PC-9 (cell line): ENCODE measurements at regions not wholly inside any gene's neighbourhood (a gene's known extent, or its start where the extent isn't known, plus 50 kb on each side); places are given as distances from the start of the nearest gene placed in this dataset.

ENCODE experiments used
- BruUV-seq: library from RNA; stranded (reverse); fragments of 400-500 nt; replicated peaks from 2 replicates; lab custom pipeline; 2021; lab: Mats Ljungman, UMichigan
- CTCF ChIA-PET: fragments of 300-600 bp; sonication (Branson Sonifier 250); formaldehyde crosslinking; loops from one replicate; lab custom pipeline; 2022; ENCODE audit warnings: antibody characterized with exemption; lab: Charles Lee
- POLR2A ChIA-PET: fragments of 300-600 bp; sonication (Branson Sonifier 250); formaldehyde crosslinking; loops from one replicate; lab custom pipeline; 2022; ENCODE audit warnings: antibody characterized with exemption; ENCODE audit not compliant: unreplicated experiment; lab: Charles Lee
- DNase-seq, 2 experiments: peaks; one replicate each; pipeline versions ENCODE4 v3.0.0 to v3.0.0-alpha.2; 2015 to 2022; ENCODE audit warnings: mixed read lengths in 1 of 2
- H2AFZ ChIP-seq: fragments of 200-600 bp; sonication (generic); 2 replicates; pipeline ENCODE4 v1.8.1; 2017; ENCODE audit warnings: antibody characterized with exemption
- H3F3A ChIP-seq: fragments of 200-600 bp; sonication (generic); 2 replicates; pipeline ENCODE4 v1.8.1; 2017; ENCODE audit warnings: antibody characterized with exemption, mild to moderate bottlenecking, low read depth; ENCODE audit not compliant: insufficient read depth
- H3K27ac ChIP-seq: fragments of 200-600 bp; sonication (generic); 2 replicates; pipeline ENCODE4 v1.6.1; 2016; ENCODE audit warnings: mixed run types
- H3K27me3 ChIP-seq: fragments of 200-600 bp; sonication (generic); 2 replicates; pipeline ENCODE4 v1.6.1; 2016; ENCODE audit warnings: low read depth, mixed run types; ENCODE audit not compliant: insufficient read depth
- H3K36me3 ChIP-seq: fragments of 200-600 bp; sonication (generic); 2 replicates; pipeline ENCODE4 v1.6.1; 2016; ENCODE audit warnings: low read depth, mixed run types
- H3K4me1 ChIP-seq: fragments of 200-600 bp; sonication (generic); replicated peaks from 2 replicates; pipeline ENCODE4 v1.6.1; 2016; ENCODE audit warnings: mixed run types; ENCODE audit not compliant: insufficient read depth
- H3K4me2 ChIP-seq: fragments of 200-600 bp; sonication (generic); 2 replicates; pipeline ENCODE4 v1.6.1; 2017; ENCODE audit warnings: mixed run types
- H3K4me3 ChIP-seq: fragments of 200-600 bp; sonication (generic); 2 replicates; pipeline ENCODE4 v1.6.1; 2016; ENCODE audit warnings: mixed run types
- H3K79me2 ChIP-seq: fragments of 200-600 bp; sonication (generic); 2 replicates; pipeline ENCODE4 v1.6.1; 2017; ENCODE audit warnings: low read depth, mixed run types
- H3K9me2 ChIP-seq: fragments of 200-600 bp; sonication (generic); 2 replicates; pipeline ENCODE4 v1.8.1; 2017; ENCODE audit warnings: mild to moderate bottlenecking; ENCODE audit not compliant: insufficient read depth
- H3K9me3 ChIP-seq: fragments of 200-600 bp; sonication (generic); 2 replicates; pipeline ENCODE4 v1.8.1; 2016; ENCODE audit warnings: low read depth; ENCODE audit not compliant: insufficient read depth
- H4K20me1 ChIP-seq: fragments of 200-600 bp; sonication (generic); 2 replicates; pipeline ENCODE4 v1.8.1; 2017; ENCODE audit not compliant: insufficient read depth
- CTCF ChIP-seq: fragments of 200-600 bp; sonication (generic); conservative IDR thresholded peaks from 2 replicates; pipeline ENCODE4 v1.6.1; 2017; ENCODE audit warnings: mixed run types, antibody characterized with exemption, mild to moderate bottlenecking, moderate library complexity
- EZH2 ChIP-seq: fragments of 200-600 bp; sonication (generic); IDR thresholded peaks from 2 replicates; pipeline ENCODE4 v1.8.0; 2017; ENCODE audit warnings: antibody characterized with exemption, low read depth
- intact Hi-C: fragments of 100-400 bp; cut with micrococcal nuclease; formaldehyde crosslinking; loops from one replicate; pipeline ENCODE4 v1.10.0; 2022; ENCODE audit not compliant: unreplicated experiment

DNA sequence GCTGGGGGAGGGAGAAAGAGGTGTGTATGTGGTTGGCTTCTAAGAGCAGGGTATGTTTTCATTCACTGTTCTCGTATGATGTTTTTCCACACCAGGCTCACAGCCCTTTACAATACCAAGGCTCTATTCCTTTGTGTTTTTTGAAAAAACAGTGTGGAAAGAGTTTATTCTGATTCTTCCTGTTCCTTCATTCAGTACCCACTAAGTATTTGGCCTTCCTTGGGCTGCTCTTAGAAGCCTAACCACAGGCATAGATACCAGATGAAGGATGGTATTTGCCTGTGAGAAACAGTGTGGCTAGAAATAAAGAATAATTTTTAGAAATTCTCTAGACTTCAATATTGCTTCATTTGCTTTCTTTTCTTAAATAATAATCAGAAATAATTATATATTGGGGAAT is 518.0 kb upstream of the DIPK2B start:
- no peak overlapping the region for H3K27ac ChIP-seq

GRCh38 chrX:45716750-45717149 is 516.1 kb upstream of the DIPK2B start:
- Histone ChIP-seq H3K79me2 (no peaks in the 10 kb centered on the region), H3K9me3 (no peaks in the 10 kb centered on the region), H3K27me3 (no peaks in the 10 kb centered on the region), H3F3A (0 out of 2 replicates have a peak, but pooled peaks cover under 1% of the 10 kb centered on the region), H3K4me3 (no peak overlapping the region), H3K4me2 (no peak overlapping the region), H3K36me3 (no peaks in the 10 kb centered on the region), H4K20me1 (no peaks in the 10 kb centered on the region), H3K27ac (no peak overlapping the region), H2AFZ (no peak overlapping the region), H3K4me1 (peaks cover 6% of the 10 kb centered on the region; the same call in 1 of the 2 replicates), H3K9me2 (no peaks in the 10 kb centered on the region)
- intact Hi-C loops = no loop called here
- BruUV-seq = no TSS peak
- DNase-seq = no peak
- ChIA-PET POLR2A (no interaction called here), CTCF (no interaction called here)
- TF ChIP-seq CTCF (no peak), EZH2 (no peak)

More for the DNA sequence above, 518.0 kb upstream of the DIPK2B start:
- ChIA-PET POLR2A (no interaction called here), CTCF (no interaction called here)
- Histone ChIP-seq H2AFZ (no peak overlapping the region), H3K4me1 (no peaks in the 10 kb centered on the region), H3K9me3 (no peaks in the 10 kb centered on the region), H3K36me3 (no peaks in the 10 kb centered on the region), H3K4me2 (no peak overlapping the region), H3K4me3 (no peak overlapping the region), H3K9me2 (no peaks in the 10 kb centered on the region), H3K79me2 (no peaks in the 10 kb centered on the region), H3K27me3 (no peaks in the 10 kb centered on the region), H3F3A (no peaks in the 10 kb centered on the region), H4K20me1 (no peaks in the 10 kb centered on the region)
- intact Hi-C loops = no loop called here
- no peak for TF ChIP-seq CTCF
- TF ChIP-seq EZH2 = no peak
- no peak for DNase-seq
- BruUV-seq = no TSS peak

- no TSS peak for BruUV-seq
- Histone ChIP-seq H3F3A (peaks cover 10% of the 10 kb centered on the region; the same call in 1 of the 2 replicates), H3K4me2 (no peak overlapping the region), H3K27ac (no peak overlapping the region), H3K4me3 (no peak overlapping the region), H3K27me3 (no peaks in the 10 kb centered on the region), H3K9me2 (no peaks in the 10 kb centered on the region), H3K36me3 (no peaks in the 10 kb centered on the region), H3K9me3 (no peaks in the 10 kb centered on the region), H3K4me1 (peaks cover 16% of the 10 kb centered on the region), H4K20me1 (no peaks in the 10 kb centered on the region), H2AFZ (no peak overlapping the region), H3K79me2 (no peaks in the 10 kb centered on the region)
- CTCF ChIA-PET = no interaction called here
- DNase-seq = no peak
- TF ChIP-seq EZH2 = no peak
- TF ChIP-seq CTCF = no peak
- POLR2A ChIA-PET = no interaction called here
- intact Hi-C loops = no loop called here
These were observed 515.1 kb upstream of the DIPK2B start for GRCh38 chrX:45715748-45716147.
